ENCODE measurements at regions not wholly inside any gene's neighbourhood (a gene's known extent, or its start where the extent isn't known, plus 50 kb on each side); places are given as distances from the start of the nearest gene placed in this dataset.
"Not testable (repeated sequence)": the region's sequence is repeated elsewhere in the genome, so short reads cannot be mapped to it uniquely, and the experiment has no call there.

- no peaks in the 10 kb centered on the region for H3K27me3 ChIP-seq (ENCODE audit: control insufficient read depth in 1 of 2, insufficient read depth in 2 of 2, low read length in 1 of 2)
- intact Hi-C loops (cut with DNase I), result loop anchor here in 1 of 2 donors (10.0 kb wide), 1 partner anchor 163 kb away; no protein-coding TSS in a partner anchor
- no peaks in the 10 kb centered on the region for H3K9me3 ChIP-seq (ENCODE audit: control insufficient read depth, low read length)
- DNase-seq (no peak), ATAC-seq (ENCODE audit: low FRiP score) (no peak)
- H3K4me1 ChIP-seq (ENCODE audit: control insufficient read depth in 1 of 2, insufficient read depth in 2 of 2, low read length in 2 of 2), result peaks cover 2 to 5% of the 10 kb centered on the region in 2 donors
- H3K27ac ChIP-seq (ENCODE audit: low read depth in 1 of 2, low read length in 2 of 2), result no peak overlapping the region
- H3K36me3 ChIP-seq (ENCODE audit: control insufficient read depth in 1 of 2, insufficient read depth in 2 of 2, low read length in 1 of 2), result no peaks in the 10 kb centered on the region
- WGBS, 2 donors, result 82 to 84% methylated on average over 1 of the region's 1 CpG
- no peak overlapping the region for H3K4me3 ChIP-seq (ENCODE audit: low read length in 2 of 2)
Measured at GRCh38 chr3:115397433-115397832, 225.9 kb upstream of the GAP43 start.

- DNase-seq (no peak), ATAC-seq (ENCODE audit: low FRiP score) (no peak)
- Histone ChIP-seq H3K27ac (ENCODE audit: low read depth in 1 of 2, low read length in 2 of 2) (no peak overlapping the region), H3K4me1 (ENCODE audit: control insufficient read depth in 1 of 2, insufficient read depth in 2 of 2, low read length in 2 of 2) (peaks cover 5% of the 10 kb centered on the region in 2 donors), H3K9me3 (ENCODE audit: control insufficient read depth, low read length) (no peaks in the 10 kb centered on the region), H3K4me3 (ENCODE audit: low read length in 2 of 2) (no peak overlapping the region), H3K27me3 (ENCODE audit: control insufficient read depth in 1 of 2, insufficient read depth in 2 of 2, low read length in 1 of 2) (no peaks in the 10 kb centered on the region), H3K36me3 (ENCODE audit: control insufficient read depth in 1 of 2, insufficient read depth in 2 of 2, low read length in 1 of 2) (no peaks in the 10 kb centered on the region)
- WGBS, 2 donors, result 97 to 99% methylated on average over 3 of the region's 3 CpGs
- intact Hi-C loops (cut with DNase I), result loop anchor here in 1 of 2 donors (10.0 kb wide), 1 partner anchor 164 kb away; no protein-coding TSS in a partner anchor
Measured at GRCh38 chr3:115398506-115398905, 224.8 kb upstream of the GAP43 start.

- Histone ChIP-seq H3K4me3 (ENCODE audit: low read length in 2 of 2) (no peak overlapping the region), H3K27ac (ENCODE audit: low read depth in 1 of 2, low read length in 2 of 2) (peak overlapping the region in 1 of 2 donors; percentile 29), H3K36me3 (ENCODE audit: control insufficient read depth in 1 of 2, insufficient read depth in 2 of 2, low read length in 1 of 2) (no peaks in the 10 kb centered on the region), H3K27me3 (ENCODE audit: control insufficient read depth in 1 of 2, insufficient read depth in 2 of 2, low read length in 1 of 2) (no peaks in the 10 kb centered on the region), H3K9me3 (ENCODE audit: control insufficient read depth, low read length) (no peaks in the 10 kb centered on the region), H3K4me1 (ENCODE audit: control insufficient read depth in 1 of 2, insufficient read depth in 2 of 2, low read length in 2 of 2) (peaks cover 5% of the 10 kb centered on the region in 2 donors)
- ATAC-seq (ENCODE audit: low FRiP score), result no peak
- WGBS, 2 donors, result 90 to 93% methylated on average over 4 of the region's 4 CpGs
- intact Hi-C loops (cut with DNase I), result loop anchor here (5.0 to 10.0 kb wide), 4 partner anchors 115 to 295 kb away; no protein-coding TSS in a partner anchor
- DNase-seq, result no peak
Measured at GRCh38 chr3:115399750-115400149, 223.6 kb upstream of the GAP43 start.

- H3K4me1 ChIP-seq (ENCODE audit: control insufficient read depth in 1 of 2, insufficient read depth in 2 of 2, low read length in 2 of 2), result peaks cover 5% of the 10 kb centered on the region in 2 donors
- no peaks in the 10 kb centered on the region for H3K36me3 ChIP-seq (ENCODE audit: control insufficient read depth in 1 of 2, insufficient read depth in 2 of 2, low read length in 1 of 2)
- DNase-seq (no peak), ATAC-seq (ENCODE audit: low FRiP score) (peak; percentile 86)
- no peaks in the 10 kb centered on the region for H3K27me3 ChIP-seq (ENCODE audit: control insufficient read depth in 1 of 2, insufficient read depth in 2 of 2, low read length in 1 of 2)
- WGBS, 2 donors, result 3 to 5% methylated on average over 2 of the region's 2 CpGs
- H3K27ac ChIP-seq (ENCODE audit: low read depth in 1 of 2, low read length in 2 of 2), result peak overlapping the region in 1 of 2 donors; percentile 82
- H3K9me3 ChIP-seq (ENCODE audit: control insufficient read depth, low read length), result no peaks in the 10 kb centered on the region
- H3K4me3 ChIP-seq (ENCODE audit: low read length in 2 of 2), result no peak overlapping the region
- intact Hi-C loops (cut with DNase I), result loop anchor here in 1 of 2 donors (5.0 to 10.0 kb wide), 3 partner anchors 114 to 294 kb away; no protein-coding TSS in a partner anchor
Measured at GRCh38 chr3:115401298-115401697, 222.0 kb upstream of the GAP43 start.

- 5 to 13% methylated on average over 1 of the region's 1 CpG for WGBS, 2 donors
- Histone ChIP-seq H3K36me3 (ENCODE audit: control insufficient read depth in 1 of 2, insufficient read depth in 2 of 2, low read length in 1 of 2) (no peaks in the 10 kb centered on the region), H3K4me3 (ENCODE audit: low read length in 2 of 2) (no peak overlapping the region), H3K9me3 (ENCODE audit: control insufficient read depth, low read length) (no peaks in the 10 kb centered on the region), H3K4me1 (ENCODE audit: control insufficient read depth in 1 of 2, insufficient read depth in 2 of 2, low read length in 2 of 2) (peaks cover 5% of the 10 kb centered on the region in 2 donors), H3K27me3 (ENCODE audit: control insufficient read depth in 1 of 2, insufficient read depth in 2 of 2, low read length in 1 of 2) (no peaks in the 10 kb centered on the region), H3K27ac (ENCODE audit: low read depth in 1 of 2, low read length in 2 of 2) (peak overlapping the region; percentile 87 to 88)
- DNase-seq, result no peak
- intact Hi-C loops (cut with DNase I), result loop anchor here in 1 of 2 donors (5.0 to 10.0 kb wide), 3 partner anchors 113 to 293 kb away; no protein-coding TSS in a partner anchor
- ATAC-seq (ENCODE audit: low FRiP score), result peak; percentile 40
Measured at GRCh38 chr3:115401851-115402501, 221.3 kb upstream of the GAP43 start.

GRCh38 chr3:115402651-115403050, 220.7 kb upstream of the GAP43 start:
- Histone ChIP-seq H3K27ac (ENCODE audit: low read depth in 1 of 2, low read length in 2 of 2) (peak overlapping the region; percentile 87 to 88), H3K4me1 (ENCODE audit: control insufficient read depth in 1 of 2, insufficient read depth in 2 of 2, low read length in 2 of 2) (peaks cover 5% of the 10 kb centered on the region in 2 donors), H3K4me3 (ENCODE audit: low read length in 2 of 2) (no peak overlapping the region), H3K36me3 (ENCODE audit: control insufficient read depth in 1 of 2, insufficient read depth in 2 of 2, low read length in 1 of 2) (no peaks in the 10 kb centered on the region), H3K9me3 (ENCODE audit: control insufficient read depth, low read length) (no peaks in the 10 kb centered on the region), H3K27me3 (ENCODE audit: control insufficient read depth in 1 of 2, insufficient read depth in 2 of 2, low read length in 1 of 2) (no peaks in the 10 kb centered on the region)
- ATAC-seq (ENCODE audit: low FRiP score) (no peak), DNase-seq (no peak)
- intact Hi-C loops (cut with DNase I), result loop anchor here in 1 of 2 donors (5.0 to 10.0 kb wide), 3 partner anchors 112 to 292 kb away; no protein-coding TSS in a partner anchor

- intact Hi-C loops (cut with DNase I), result loop anchor here in 1 of 2 donors (5.0 to 10.0 kb wide), 3 partner anchors 111 to 291 kb away; no protein-coding TSS in a partner anchor
- no peak overlapping the region for H3K4me3 ChIP-seq (ENCODE audit: low read length in 2 of 2)
- no peak overlapping the region for H3K27ac ChIP-seq (ENCODE audit: low read depth in 1 of 2, low read length in 2 of 2)
- H3K27me3 ChIP-seq (ENCODE audit: control insufficient read depth in 1 of 2, insufficient read depth in 2 of 2, low read length in 1 of 2), result no peaks in the 10 kb centered on the region
- peaks cover 5% of the 10 kb centered on the region in 2 donors for H3K4me1 ChIP-seq (ENCODE audit: control insufficient read depth in 1 of 2, insufficient read depth in 2 of 2, low read length in 2 of 2)
- WGBS, 2 donors, result 71 to 78% methylated on average over 2 of the region's 2 CpGs
- ATAC-seq (ENCODE audit: low FRiP score), result no peak
- no peaks in the 10 kb centered on the region for H3K9me3 ChIP-seq (ENCODE audit: control insufficient read depth, low read length)
- no peaks in the 10 kb centered on the region for H3K36me3 ChIP-seq (ENCODE audit: control insufficient read depth in 1 of 2, insufficient read depth in 2 of 2, low read length in 1 of 2)
- no peak for DNase-seq
Measured at GRCh38 chr3:115403786-115404185, 219.5 kb upstream of the GAP43 start.

GRCh38 chr3:115409596-115409995, 213.7 kb upstream of the GAP43 start:
- no peak for ATAC-seq (ENCODE audit: low FRiP score)
- Histone ChIP-seq H3K9me3 (ENCODE audit: control insufficient read depth, low read length) (no peaks in the 10 kb centered on the region), H3K4me3 (ENCODE audit: low read length in 2 of 2) (no peak overlapping the region), H3K27ac (ENCODE audit: low read depth in 1 of 2, low read length in 2 of 2) (no peak overlapping the region), H3K27me3 (ENCODE audit: control insufficient read depth in 1 of 2, insufficient read depth in 2 of 2, low read length in 1 of 2) (no peaks in the 10 kb centered on the region), H3K4me1 (ENCODE audit: control insufficient read depth in 1 of 2, insufficient read depth in 2 of 2, low read length in 2 of 2) (no peaks in the 10 kb centered on the region), H3K36me3 (ENCODE audit: control insufficient read depth in 1 of 2, insufficient read depth in 2 of 2, low read length in 1 of 2) (no peaks in the 10 kb centered on the region)
- 95% methylated on average over 5 of the region's 5 CpGs for WGBS, 2 donors
- DNase-seq, result no peak
- intact Hi-C loops (cut with DNase I), result loop anchor here in 1 of 2 donors (10.0 kb wide), 2 partner anchors 105 to 285 kb away; no protein-coding TSS in a partner anchor

GRCh38 chr3:115414610-115415009, 208.7 kb upstream of the GAP43 start:
- H3K4me3 ChIP-seq (ENCODE audit: low read length in 2 of 2); H3K4me1 ChIP-seq (ENCODE audit: control insufficient read depth in 1 of 2, insufficient read depth in 2 of 2, low read length in 2 of 2); H3K9me3 ChIP-seq (ENCODE audit: control insufficient read depth, low read length); H3K27ac ChIP-seq (ENCODE audit: low read depth in 1 of 2, low read length in 2 of 2); intact Hi-C loops (cut with DNase I); DNase-seq; H3K36me3 ChIP-seq (ENCODE audit: control insufficient read depth in 1 of 2, insufficient read depth in 2 of 2, low read length in 1 of 2); H3K27me3 ChIP-seq (ENCODE audit: control insufficient read depth in 1 of 2, insufficient read depth in 2 of 2, low read length in 1 of 2); ATAC-seq (ENCODE audit: low FRiP score): not testable (repeated sequence)
- WGBS, 2 donors, result 96 to 100% methylated on average over 4 of the region's 4 CpGs

Measured in aorta (tissue), 5 donors.